IPS-18a (cell line): ENCODE measurements at regions not wholly inside any gene's neighbourhood (a gene's known extent, or its start where the extent isn't known, plus 50 kb on each side); places are given as distances from the start of the nearest gene placed in this dataset.
"Not testable (repeated sequence)": the region's sequence is repeated elsewhere in the genome, so short reads cannot be mapped to it uniquely, and the experiment has no call there.

ENCODE experiments used
- H3K27ac ChIP-seq: one replicate; pipeline ENCODE4 v1.5.1; 2013; ENCODE audit warnings: low read length
- H3K27me3 ChIP-seq: one replicate; pipeline ENCODE4 v1.6.1; 2013; ENCODE audit warnings: mild to moderate bottlenecking, low read length; ENCODE audit not compliant: control insufficient read depth, insufficient read depth
- H3K36me3 ChIP-seq: one replicate; pipeline ENCODE4 v1.6.1; 2013; ENCODE audit warnings: low read depth, low read length; ENCODE audit not compliant: control insufficient read depth
- H3K4me1 ChIP-seq: one replicate; pipeline ENCODE4 v1.6.1; 2013; ENCODE audit warnings: low read depth, low read length; ENCODE audit not compliant: control insufficient read depth
- H3K4me3 ChIP-seq: one replicate; pipeline ENCODE4 v1.5.1; 2013; ENCODE audit warnings: low read length
- H3K9ac ChIP-seq: one replicate; pipeline ENCODE4 v1.6.1; 2013; ENCODE audit warnings: mild to moderate bottlenecking, low read length, moderate library complexity
- H3K9me3 ChIP-seq: one replicate; pipeline ENCODE4 v1.6.1; 2013; ENCODE audit warnings: low read depth, low read length; ENCODE audit not compliant: control insufficient read depth

DNA sequence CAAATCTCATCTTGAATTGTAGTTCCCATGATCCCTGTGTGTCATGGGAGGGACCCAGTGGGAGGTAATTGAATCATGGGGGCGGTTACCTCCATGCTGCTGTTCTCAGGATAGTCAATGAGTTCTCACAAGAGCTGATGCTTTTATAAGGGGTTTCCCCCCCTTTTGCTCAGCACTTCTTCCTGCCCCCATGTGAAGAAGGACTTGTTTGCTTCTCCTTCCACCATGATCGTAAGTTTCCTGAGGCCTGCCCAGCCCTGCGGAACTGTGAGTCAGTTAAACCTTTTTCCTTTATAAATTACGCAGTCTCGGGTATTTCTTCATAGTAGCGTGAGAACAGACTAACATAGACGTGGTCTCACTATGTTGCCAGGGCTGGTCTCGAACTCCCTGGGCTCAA is 56.1 kb upstream of the EIF5 start:
- no peak overlapping the region for H3K4me3 ChIP-seq
- H3K27ac ChIP-seq, result no peak overlapping the region
- H3K36me3 ChIP-seq, result no peaks in the 10 kb centered on the region
- H3K9me3 ChIP-seq, result no peaks in the 10 kb centered on the region
- no peak overlapping the region for H3K9ac ChIP-seq
- H3K27me3 ChIP-seq, result no peaks in the 10 kb centered on the region
- H3K4me1 ChIP-seq, result no peaks in the 10 kb centered on the region

DNA sequence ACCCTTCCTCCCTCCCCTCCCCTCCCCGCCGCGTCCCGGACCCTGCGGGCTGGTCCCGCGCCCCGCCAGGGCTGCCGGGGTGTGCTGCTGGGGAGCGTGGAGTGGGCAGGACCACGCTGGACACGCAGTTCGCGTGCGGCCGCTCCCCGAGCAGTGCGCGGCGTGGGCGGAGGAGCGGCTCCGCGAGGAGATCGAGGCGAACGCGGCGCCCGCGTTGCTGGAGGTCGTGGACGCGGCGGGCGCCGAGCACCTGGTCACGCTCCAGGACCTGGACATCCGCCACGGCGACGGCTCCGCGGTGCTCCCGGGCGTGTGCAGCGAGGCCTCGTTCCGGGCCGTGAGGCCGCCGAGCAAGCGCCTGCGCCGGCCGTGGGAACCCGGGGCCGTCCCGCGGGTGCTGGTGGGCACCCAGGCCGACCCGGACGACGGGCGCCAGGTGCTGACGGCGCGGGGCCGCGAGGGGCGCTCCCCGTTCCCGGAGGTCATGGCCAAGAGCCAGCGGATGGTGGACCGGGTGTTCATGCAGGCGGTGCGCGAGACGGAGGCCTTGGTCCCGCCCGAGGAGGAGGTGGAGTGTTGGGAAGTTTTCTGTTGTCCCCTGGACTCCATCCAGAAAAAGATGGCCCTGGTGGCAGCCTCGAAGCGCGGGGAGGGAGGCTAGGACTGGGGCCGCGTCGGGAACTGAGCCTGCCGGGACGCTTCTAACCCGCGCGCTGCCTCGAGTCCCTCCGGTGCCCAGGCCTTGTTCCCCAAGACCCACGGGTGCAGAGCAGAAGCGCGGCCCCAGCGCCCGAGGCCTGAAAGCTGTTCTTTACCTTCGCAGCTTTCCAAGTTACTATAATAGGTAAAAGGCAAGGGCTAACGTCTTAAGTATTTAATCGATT is 54.7 kb upstream of the EIF5 start:
- Histone ChIP-seq H3K9ac (no peak overlapping the region), H3K4me3 (no peak overlapping the region), H3K27me3 (no peaks in the 10 kb centered on the region), H3K36me3 (no peaks in the 10 kb centered on the region), H3K4me1 (peaks cover 7% of the 10 kb centered on the region), H3K9me3 (no peaks in the 10 kb centered on the region), H3K27ac (no peak overlapping the region)

DNA sequence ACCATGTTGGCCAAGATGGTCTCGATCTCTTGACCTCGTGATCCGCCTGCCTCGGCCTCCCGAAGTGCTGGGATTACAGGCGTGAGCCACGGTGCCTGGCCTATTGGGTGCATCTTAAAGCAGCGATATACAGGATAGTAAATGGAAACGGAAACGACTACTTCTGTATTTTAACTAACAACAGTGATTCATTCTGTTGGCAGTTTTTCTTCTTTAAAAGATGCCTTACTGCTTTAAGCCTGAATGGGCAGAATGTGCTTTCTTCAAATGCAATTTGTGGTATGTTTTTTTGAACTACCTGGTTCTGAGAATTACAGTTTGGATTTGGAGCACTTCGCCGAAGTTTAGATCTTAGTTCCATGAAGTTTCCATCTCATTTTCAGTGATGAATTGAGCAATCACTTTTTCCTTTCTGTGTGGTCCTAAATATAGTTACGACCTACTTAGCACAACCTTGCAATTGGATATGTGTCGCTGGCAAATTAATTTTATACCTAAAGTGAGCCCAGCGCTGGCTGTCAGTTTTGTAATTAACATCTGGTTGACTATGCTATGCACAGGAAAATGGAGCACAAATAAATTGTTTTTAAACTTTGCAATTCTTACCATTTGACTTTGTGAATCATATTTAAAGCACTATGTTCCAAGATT is 53.6 kb upstream of the EIF5 start:
- Histone ChIP-seq H3K4me1 (peaks cover 15% of the 10 kb centered on the region), H3K9ac (no peak overlapping the region), H3K27ac (no peak overlapping the region), H3K9me3 (no peaks in the 10 kb centered on the region), H3K36me3 (no peaks in the 10 kb centered on the region), H3K4me3 (no peak overlapping the region), H3K27me3 (no peaks in the 10 kb centered on the region)

DNA sequence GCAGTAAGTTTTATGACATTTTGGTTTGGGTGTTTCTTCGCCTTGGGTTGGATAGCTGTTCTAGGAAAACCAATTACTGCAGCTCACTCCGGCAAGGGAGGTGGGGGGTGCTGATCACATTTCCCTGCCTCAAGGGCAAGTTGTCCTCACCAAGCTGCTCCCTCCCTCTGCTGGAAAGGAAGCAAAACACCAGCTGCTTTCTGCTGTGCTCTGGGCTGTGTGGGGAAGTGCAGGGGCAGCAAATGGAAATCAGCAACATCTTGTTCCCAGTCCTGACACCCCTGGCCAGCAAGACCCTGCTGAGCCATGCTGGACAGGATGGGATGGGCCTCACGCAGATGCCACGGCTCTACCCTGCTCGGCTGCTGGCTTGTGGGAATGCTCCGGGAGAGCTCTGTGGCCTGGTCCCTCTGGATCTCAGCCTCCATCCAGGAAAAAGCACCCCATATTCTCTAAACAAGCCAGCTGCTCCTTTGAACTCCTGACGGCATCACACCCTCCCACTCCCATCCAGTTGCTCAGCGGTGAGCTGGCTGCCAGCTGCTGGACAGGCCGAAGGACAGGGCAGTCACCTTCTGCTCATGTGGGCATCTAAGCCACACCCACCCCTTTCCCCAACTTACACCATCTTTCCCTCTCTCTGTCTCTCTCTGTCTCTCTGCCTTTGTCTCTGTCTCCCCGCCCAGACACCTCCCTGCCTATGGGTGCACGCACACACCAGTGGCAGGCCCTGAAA is 52.4 kb upstream of the EIF5 start:
- H3K36me3 ChIP-seq, result no peaks in the 10 kb centered on the region
- peaks cover 15% of the 10 kb centered on the region for H3K4me1 ChIP-seq
- no peak overlapping the region for H3K9ac ChIP-seq
- H3K27ac ChIP-seq, result no peak overlapping the region
- H3K27me3 ChIP-seq, result no peaks in the 10 kb centered on the region
- H3K4me3 ChIP-seq, result no peak overlapping the region
- H3K9me3 ChIP-seq, result no peaks in the 10 kb centered on the region

DNA sequence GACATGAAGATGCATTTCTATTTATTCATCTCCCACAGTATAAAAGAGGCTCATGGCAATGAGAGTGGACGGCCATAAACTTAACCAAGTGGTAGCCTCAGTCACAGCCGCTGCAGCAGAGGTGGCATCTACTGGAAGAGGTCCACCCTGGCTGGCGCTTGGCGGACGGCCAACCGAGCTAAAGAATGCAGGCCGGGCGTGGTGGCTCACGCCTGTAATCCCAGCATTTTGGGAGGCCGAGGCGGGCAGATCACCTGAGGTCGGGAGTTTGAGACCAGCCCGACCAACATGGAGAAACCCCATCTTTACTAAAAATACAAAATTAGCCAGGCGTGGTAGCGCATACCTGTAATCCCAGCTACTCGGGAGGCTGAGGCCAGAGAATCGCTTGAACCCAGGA is 51.7 kb upstream of the EIF5 start:
- H3K4me3 ChIP-seq, H3K27me3 ChIP-seq, H3K9me3 ChIP-seq, H3K9ac ChIP-seq, H3K27ac ChIP-seq, H3K36me3 ChIP-seq: not testable (repeated sequence)
- H3K4me1 ChIP-seq, result peaks cover 15% of the 10 kb centered on the region

DNA sequence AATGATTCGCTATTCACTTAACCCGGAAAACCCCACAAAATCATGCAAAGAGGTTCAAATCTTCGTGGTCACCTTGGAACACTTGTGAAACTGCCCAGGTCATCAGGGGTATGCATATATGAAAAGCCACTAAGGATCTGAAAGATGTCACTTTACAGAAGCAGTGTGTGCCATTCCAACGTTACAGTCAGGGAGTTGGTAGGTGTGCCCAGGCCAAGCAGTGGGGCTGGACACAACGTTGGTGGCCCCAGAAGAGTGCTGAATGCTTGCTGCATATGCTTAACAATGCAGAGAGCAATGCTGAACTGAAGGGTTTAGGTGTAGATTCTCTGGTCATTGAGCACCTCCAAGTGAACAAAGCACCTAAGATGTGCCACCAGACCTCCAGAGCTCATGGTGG is 51.1 kb upstream of the EIF5 start:
- Histone ChIP-seq H3K27me3 (no peaks in the 10 kb centered on the region), H3K36me3 (no peaks in the 10 kb centered on the region), H3K4me1 (peaks cover 15% of the 10 kb centered on the region), H3K27ac (no peak overlapping the region), H3K9me3 (no peaks in the 10 kb centered on the region), H3K9ac (no peak overlapping the region), H3K4me3 (no peak overlapping the region)

DNA sequence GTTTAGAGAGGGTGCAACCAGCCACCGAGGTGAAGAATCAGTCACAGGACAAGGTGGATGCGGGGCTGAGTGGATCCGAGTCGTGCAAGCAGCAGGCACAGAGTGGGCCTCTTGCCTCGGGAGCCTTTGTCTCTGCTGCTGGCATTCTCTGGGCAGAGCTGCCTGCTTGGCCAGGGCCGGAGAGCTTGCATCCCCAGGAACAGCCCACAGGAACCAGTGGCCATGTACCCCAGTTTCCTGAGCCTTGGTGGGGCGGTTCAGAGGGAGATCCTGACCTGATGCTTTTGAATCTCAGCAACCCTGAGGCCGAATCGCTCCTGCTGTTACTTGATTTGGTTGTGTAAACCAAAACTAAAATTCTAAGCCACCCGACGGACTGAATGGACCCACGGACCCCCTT is 50.1 kb upstream of the EIF5 start:
- H3K4me1 ChIP-seq, result peaks cover 15% of the 10 kb centered on the region
- H3K27ac ChIP-seq, result no peak overlapping the region
- no peaks in the 10 kb centered on the region for H3K36me3 ChIP-seq
- no peak overlapping the region for H3K9ac ChIP-seq
- H3K27me3 ChIP-seq, result no peaks in the 10 kb centered on the region
- H3K9me3 ChIP-seq, result no peaks in the 10 kb centered on the region
- H3K4me3 ChIP-seq, result no peak overlapping the region
